Fibroblast of lung (primary cell): ENCODE measurements at regions not wholly inside any gene's neighbourhood (a gene's known extent, or its start where the extent isn't known, plus 50 kb on each side); places are given as distances from the start of the nearest gene placed in this dataset.

Experiments used
- EZH2 ChIP-seq: IDR thresholded peaks from 2 replicates; pipeline ENCODE4 v1.5.1; 2012; ENCODE audit warnings: low read length, control low read depth, mild to moderate bottlenecking; ENCODE audit errors: missing control alignments
- TF ChIP-seq, protein P1 (sequence below), 2 donors: IDR thresholded peaks in 1 of 2; conservative IDR thresholded peaks in 1 of 2; 1 replicate in 1 of 2; 2 replicates in 1 of 2; pipeline ENCODE4 v1.5.1; 2011 to 2012; ENCODE audit warnings: low read length in 2 of 2, control low read depth in 1 of 2, inconsistent platforms in 1 of 2, low read depth in 1 of 2, mild to moderate bottlenecking in 1 of 2

DNA sequence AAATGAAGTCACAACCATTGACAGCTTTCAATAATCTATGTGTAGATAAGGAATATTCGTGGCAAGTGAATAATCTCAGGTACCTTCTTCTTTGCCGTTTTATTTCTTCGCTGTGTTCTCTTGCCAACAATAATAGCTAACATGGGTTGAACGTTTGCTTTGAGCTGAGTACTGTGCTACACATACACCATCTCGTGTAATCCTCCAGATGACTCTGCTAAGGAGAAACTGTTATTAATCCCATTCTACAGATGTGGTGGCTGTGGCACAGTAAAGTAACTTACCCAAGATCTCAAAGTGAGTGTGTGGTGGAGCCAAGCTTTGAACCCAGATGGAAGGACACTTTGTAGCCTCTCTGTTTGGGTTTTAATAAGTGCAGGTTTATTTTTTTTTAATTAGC, 179.7 kb downstream of the C9orf152 start:
- TF ChIP-seq, protein P1, sequence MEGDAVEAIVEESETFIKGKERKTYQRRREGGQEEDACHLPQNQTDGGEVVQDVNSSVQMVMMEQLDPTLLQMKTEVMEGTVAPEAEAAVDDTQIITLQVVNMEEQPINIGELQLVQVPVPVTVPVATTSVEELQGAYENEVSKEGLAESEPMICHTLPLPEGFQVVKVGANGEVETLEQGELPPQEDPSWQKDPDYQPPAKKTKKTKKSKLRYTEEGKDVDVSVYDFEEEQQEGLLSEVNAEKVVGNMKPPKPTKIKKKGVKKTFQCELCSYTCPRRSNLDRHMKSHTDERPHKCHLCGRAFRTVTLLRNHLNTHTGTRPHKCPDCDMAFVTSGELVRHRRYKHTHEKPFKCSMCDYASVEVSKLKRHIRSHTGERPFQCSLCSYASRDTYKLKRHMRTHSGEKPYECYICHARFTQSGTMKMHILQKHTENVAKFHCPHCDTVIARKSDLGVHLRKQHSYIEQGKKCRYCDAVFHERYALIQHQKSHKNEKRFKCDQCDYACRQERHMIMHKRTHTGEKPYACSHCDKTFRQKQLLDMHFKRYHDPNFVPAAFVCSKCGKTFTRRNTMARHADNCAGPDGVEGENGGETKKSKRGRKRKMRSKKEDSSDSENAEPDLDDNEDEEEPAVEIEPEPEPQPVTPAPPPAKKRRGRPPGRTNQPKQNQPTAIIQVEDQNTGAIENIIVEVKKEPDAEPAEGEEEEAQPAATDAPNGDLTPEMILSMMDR (conservative IDR thresholded peaks at IDR 0.05 in 1 of 2, IDR thresholded peaks at IDR 0.05 in 1 of 2; ENCODE audit: low read depth in 1 of 2, low read length in 2 of 2) = no peak
- no peak for TF ChIP-seq EZH2
